ENCODE measurements at regions not wholly inside any gene's neighbourhood (a gene's known extent, or its start where the extent isn't known, plus 50 kb on each side); places are given as distances from the start of the nearest gene placed in this dataset.

DNA sequence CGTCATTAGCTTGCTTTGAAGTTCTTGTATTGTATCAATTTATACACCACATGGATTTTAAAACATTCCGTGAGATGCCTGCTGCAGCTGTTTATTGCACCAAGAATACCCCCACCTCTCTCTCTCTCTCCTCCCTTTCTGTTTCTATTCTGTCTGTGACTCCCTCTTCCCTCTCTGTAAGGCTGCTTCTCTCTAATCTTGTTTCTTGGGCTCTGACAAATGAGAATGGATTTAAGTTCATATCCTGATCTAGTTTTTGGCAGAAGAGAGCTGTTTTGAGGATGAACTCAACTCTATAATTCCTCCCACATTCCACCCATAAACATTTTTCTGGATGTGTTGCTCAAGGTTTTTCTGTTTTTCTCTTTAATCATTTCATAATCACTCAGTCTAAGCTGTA, 144.3 kb upstream of the FRY start:
- TF ChIP-seq, protein P1, sequence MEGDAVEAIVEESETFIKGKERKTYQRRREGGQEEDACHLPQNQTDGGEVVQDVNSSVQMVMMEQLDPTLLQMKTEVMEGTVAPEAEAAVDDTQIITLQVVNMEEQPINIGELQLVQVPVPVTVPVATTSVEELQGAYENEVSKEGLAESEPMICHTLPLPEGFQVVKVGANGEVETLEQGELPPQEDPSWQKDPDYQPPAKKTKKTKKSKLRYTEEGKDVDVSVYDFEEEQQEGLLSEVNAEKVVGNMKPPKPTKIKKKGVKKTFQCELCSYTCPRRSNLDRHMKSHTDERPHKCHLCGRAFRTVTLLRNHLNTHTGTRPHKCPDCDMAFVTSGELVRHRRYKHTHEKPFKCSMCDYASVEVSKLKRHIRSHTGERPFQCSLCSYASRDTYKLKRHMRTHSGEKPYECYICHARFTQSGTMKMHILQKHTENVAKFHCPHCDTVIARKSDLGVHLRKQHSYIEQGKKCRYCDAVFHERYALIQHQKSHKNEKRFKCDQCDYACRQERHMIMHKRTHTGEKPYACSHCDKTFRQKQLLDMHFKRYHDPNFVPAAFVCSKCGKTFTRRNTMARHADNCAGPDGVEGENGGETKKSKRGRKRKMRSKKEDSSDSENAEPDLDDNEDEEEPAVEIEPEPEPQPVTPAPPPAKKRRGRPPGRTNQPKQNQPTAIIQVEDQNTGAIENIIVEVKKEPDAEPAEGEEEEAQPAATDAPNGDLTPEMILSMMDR (optimal IDR thresholded peaks at IDR 0.05 in 1 of 3, IDR thresholded peaks at IDR 0.05 in 1 of 3, conservative IDR thresholded peaks at IDR 0.05 in 1 of 3; ENCODE audit: extremely low read depth in 1 of 3, insufficient read depth in 2 of 3, low read length in 3 of 3), result no peak
- TF ChIP-seq EZH2 (IDR thresholded peaks at IDR 0.05; ENCODE audit: low read length), result no peak
